ENCODE measurements at regions not wholly inside any gene's neighbourhood (a gene's known extent, or its start where the extent isn't known, plus 50 kb on each side); places are given as distances from the start of the nearest gene placed in this dataset.

- Histone ChIP-seq H3K79me2 (ENCODE audit: insufficient read depth, low read depth) (no peaks in the 10 kb centered on the region), H3K4me1 (ENCODE audit: low read depth, poor library complexity, severe bottlenecking) (no peaks in the 10 kb centered on the region), H3K9ac (no peak overlapping the region), H3K4me3 (IDR thresholded peaks at IDR 0.05; ENCODE audit: insufficient read depth, low read depth, low read length) (no peak overlapping the region), H4K20me1 (ENCODE audit: insufficient read depth) (no peaks in the 10 kb centered on the region), H3K27ac (no peak overlapping the region), H3K27me3 (ENCODE audit: insufficient read depth, low read depth) (no peaks in the 10 kb centered on the region), H3K36me3 (ENCODE audit: insufficient read depth) (no peaks in the 10 kb centered on the region), H2AFZ (ENCODE audit: low read depth) (no peak overlapping the region), H3K4me2 (no peak overlapping the region)
- TF ChIP-seq CTCF (conservative IDR thresholded peaks at IDR 0.05; ENCODE audit: low read depth, low read length), result no peak
Observed at GRCh38 chr7:68730964-68731363, 867.3 kb upstream of the AUTS2 start.

GRCh38 chr7:68733219-68734153, 864.8 kb upstream of the AUTS2 start:
- Histone ChIP-seq H3K4me1 (ENCODE audit: low read depth, poor library complexity, severe bottlenecking) (no peaks in the 10 kb centered on the region), H3K27me3 (ENCODE audit: insufficient read depth, low read depth) (no peaks in the 10 kb centered on the region), H3K27ac (no peak overlapping the region), H2AFZ (ENCODE audit: low read depth) (no peak overlapping the region), H4K20me1 (ENCODE audit: insufficient read depth) (no peaks in the 10 kb centered on the region), H3K36me3 (ENCODE audit: insufficient read depth) (no peaks in the 10 kb centered on the region), H3K4me3 (IDR thresholded peaks at IDR 0.05; ENCODE audit: insufficient read depth, low read depth, low read length) (no peak overlapping the region), H3K79me2 (ENCODE audit: insufficient read depth, low read depth) (no peaks in the 10 kb centered on the region), H3K4me2 (no peak overlapping the region), H3K9ac (no peak overlapping the region)
- no peak for TF ChIP-seq CTCF (conservative IDR thresholded peaks at IDR 0.05; ENCODE audit: low read depth, low read length)

GRCh38 chr7:68734431-68734830, 863.8 kb upstream of the AUTS2 start:
- Histone ChIP-seq H2AFZ (ENCODE audit: low read depth) (no peak overlapping the region), H3K27me3 (ENCODE audit: insufficient read depth, low read depth) (no peaks in the 10 kb centered on the region), H3K4me1 (ENCODE audit: low read depth, poor library complexity, severe bottlenecking) (no peaks in the 10 kb centered on the region), H3K4me3 (IDR thresholded peaks at IDR 0.05; ENCODE audit: insufficient read depth, low read depth, low read length) (no peak overlapping the region), H4K20me1 (ENCODE audit: insufficient read depth) (no peaks in the 10 kb centered on the region), H3K79me2 (ENCODE audit: insufficient read depth, low read depth) (no peaks in the 10 kb centered on the region), H3K4me2 (no peak overlapping the region), H3K9ac (no peak overlapping the region), H3K36me3 (ENCODE audit: insufficient read depth) (no peaks in the 10 kb centered on the region), H3K27ac (no peak overlapping the region)
- no peak for TF ChIP-seq CTCF (conservative IDR thresholded peaks at IDR 0.05; ENCODE audit: low read depth, low read length)

- TF ChIP-seq CTCF (conservative IDR thresholded peaks at IDR 0.05; ENCODE audit: low read depth, low read length), result no peak
- Histone ChIP-seq H3K36me3 (ENCODE audit: insufficient read depth) (no peaks in the 10 kb centered on the region), H3K4me2 (no peak overlapping the region)
Observed at GRCh38 chr7:68739306-68739705, 859.0 kb upstream of the AUTS2 start.

More at GRCh38 chr7:68739306-68739705, 859.0 kb upstream of the AUTS2 start:
- H3K79me2 ChIP-seq (ENCODE audit: insufficient read depth, low read depth), result no peaks in the 10 kb centered on the region
- H2AFZ ChIP-seq (ENCODE audit: low read depth), result no peak overlapping the region
- H3K4me3 ChIP-seq (IDR thresholded peaks at IDR 0.05; ENCODE audit: insufficient read depth, low read depth, low read length), result no peak overlapping the region
- no peak overlapping the region for H3K9ac ChIP-seq
- no peaks in the 10 kb centered on the region for H3K4me1 ChIP-seq (ENCODE audit: low read depth, poor library complexity, severe bottlenecking)
- H3K27me3 ChIP-seq (ENCODE audit: insufficient read depth, low read depth), result no peaks in the 10 kb centered on the region
- no peak overlapping the region for H3K27ac ChIP-seq
- no peaks in the 10 kb centered on the region for H4K20me1 ChIP-seq (ENCODE audit: insufficient read depth)
